Activated CD4-positive, alpha-beta T cell treated with anti-CD3 and anti-CD28 coated beads for 36 hours (primary cell): ENCODE measurements at regions not wholly inside any gene's neighbourhood (a gene's known extent, or its start where the extent isn't known, plus 50 kb on each side); places are given as distances from the start of the nearest gene placed in this dataset.
A peak's percentile ranks its signal among the peaks of the same experiment; 100 is the strongest.

ENCODE experiments used
- ATAC-seq: fragments of 200-7000 bp; cut with Tn5 transposase; one replicate; pipeline ENCODE4 v1.10.0; 2021; ENCODE audit warnings: mild to moderate bottlenecking, moderate library complexity
- CTCF ChIA-PET: fragments of 350-600 bp; sonication (Branson Sonifier 250); formaldehyde crosslinking; loops from one replicate; lab custom pipeline; 2021; ENCODE audit warnings: antibody characterized with exemption; lab: Charles Lee
- POLR2A ChIA-PET: fragments of 350-600 bp; sonication (Branson Sonifier 250); formaldehyde crosslinking; loops from one replicate; lab custom pipeline; 2021; ENCODE audit warnings: antibody characterized with exemption, inconsistent platforms; lab: Charles Lee
- DNase-seq: peaks from one replicate; pipeline ENCODE4 v3.0.0-alpha.2; 2020
- H3K27ac Mint-ChIP-seq: one replicate; pipeline ENCODE4 v1.8.0; 2021; ENCODE audit warnings: mixed read lengths
- H3K27me3 Mint-ChIP-seq: one replicate; pipeline ENCODE4 v1.8.0; 2021; ENCODE audit warnings: mixed read lengths
- H3K36me3 Mint-ChIP-seq: one replicate; pipeline ENCODE4 v1.8.0; 2021; ENCODE audit warnings: low read depth, mixed read lengths
- H3K4me1 Mint-ChIP-seq: one replicate; pipeline ENCODE4 v1.8.0; 2021; ENCODE audit warnings: mixed read lengths
- H3K4me3 Mint-ChIP-seq: one replicate; pipeline ENCODE4 v1.8.0; 2021; ENCODE audit warnings: mild to moderate bottlenecking, moderate library complexity, mixed read lengths
- H3K9me3 Mint-ChIP-seq: one replicate; pipeline ENCODE4 v1.8.0; 2021; ENCODE audit warnings: low read depth, mixed read lengths
- intact Hi-C, 2 experiments: fragments of 100-400 bp; cut with DNase I in 1 of 2; cut with micrococcal nuclease in 1 of 2; formaldehyde crosslinking; loops; one replicate each; pipeline versions ENCODE4 v1.14.2 to v1.15.1; 2022 to 2024; cut with DNase I, micrococcal nuclease

DNA sequence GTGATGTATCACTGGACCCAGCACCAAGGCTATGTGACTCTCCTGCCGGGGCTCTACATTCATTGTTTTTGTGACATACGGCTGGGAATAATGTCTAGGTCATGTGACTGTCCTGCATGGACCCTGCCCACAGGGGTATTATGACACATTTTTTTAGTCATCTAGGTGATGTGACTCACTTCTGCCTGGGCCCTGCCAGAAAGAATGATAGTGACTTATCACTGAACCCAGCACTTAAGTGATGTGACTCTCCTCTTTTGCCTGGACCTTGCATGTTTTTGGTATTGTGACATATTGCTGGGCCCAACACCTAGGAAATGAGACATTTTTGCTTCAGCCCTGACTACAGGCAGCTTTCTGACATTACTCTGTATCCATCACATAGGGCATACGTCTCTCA is 51.1 kb upstream of the ZNF107 start:
- Mint-ChIP-seq H3K27me3 (no peaks in the 10 kb centered on the region), H3K27ac (no peak overlapping the region), H3K4me1 (no peaks in the 10 kb centered on the region), H3K4me3 (no peak overlapping the region), H3K9me3 (peaks cover 13% of the 10 kb centered on the region), H3K36me3 (no peaks in the 10 kb centered on the region)
- DNase-seq (no peak), ATAC-seq (peak; percentile 62)
- ChIA-PET CTCF (interaction anchor here (0.7 kb wide), 1 partner anchor 86 kb away, joined by 4 read pairs; no protein-coding TSS in a partner anchor), POLR2A (no interaction called here)
- intact Hi-C loops, result no loop called here

DNA sequence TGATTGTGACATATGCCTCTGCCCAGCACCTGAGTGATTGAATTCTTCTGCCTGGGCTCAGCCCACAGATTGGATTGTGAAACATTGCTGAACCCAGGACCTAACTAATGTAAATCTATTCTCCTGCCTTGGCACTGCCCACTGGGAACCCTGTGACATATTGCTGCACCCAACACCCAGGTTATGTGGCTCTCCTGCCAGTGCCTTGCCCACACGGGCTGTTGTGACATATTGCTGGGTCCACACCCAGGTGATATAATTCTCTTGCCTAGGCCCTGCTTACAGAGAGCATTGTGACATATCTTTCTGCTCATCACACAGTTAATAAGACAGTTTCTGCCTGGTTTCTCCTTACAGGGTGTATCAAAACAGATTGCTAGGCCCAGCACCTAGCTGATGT is 50.8 kb upstream of the ZNF680 start:
- no peaks in the 10 kb centered on the region for H3K4me1 Mint-ChIP-seq
- DNase-seq, result no peak
- peaks cover 5% of the 10 kb centered on the region for H3K9me3 Mint-ChIP-seq
- no peak for ATAC-seq
- POLR2A ChIA-PET, result no interaction called here
- intact Hi-C loops, result no loop called here
- H3K36me3 Mint-ChIP-seq, result no peaks in the 10 kb centered on the region
- H3K4me3 Mint-ChIP-seq, result no peak overlapping the region
- H3K27ac Mint-ChIP-seq, result no peak overlapping the region
- CTCF ChIA-PET, result no interaction called here
- no peaks in the 10 kb centered on the region for H3K27me3 Mint-ChIP-seq
